Activated gamma-delta T cell (primary cell): ENCODE measurements at regions not wholly inside any gene's neighbourhood (a gene's known extent, or its start where the extent isn't known, plus 50 kb on each side); places are given as distances from the start of the nearest gene placed in this dataset.

Source experiments
- DNase-seq: peaks from one replicate; lab custom pipeline; 2025; lab: John Stamatoyannopoulos, UW

- DNase-seq = no peak
Measured at GRCh38 chr5:8473827-8474568, 605.0 kb downstream of the MTRR start.

GRCh38 chr5:8474569-8474930 is 605.6 kb downstream of the MTRR start:
- DNase-seq = no peak

- DNase-seq = no peak
Measured at GRCh38 chr5:8478326-8478725, 609.4 kb downstream of the MTRR start.

GRCh38 chr5:8481007-8481406 is 612.1 kb downstream of the MTRR start:
- no peak for DNase-seq

- no peak for DNase-seq
Measured at GRCh38 chr5:8491254-8491653, 622.3 kb downstream of the MTRR start.

- no peak for DNase-seq
Measured at GRCh38 chr5:8493176-8493575, 624.2 kb downstream of the MTRR start.

- DNase-seq = no peak
Measured at GRCh38 chr5:8500426-8500825, 631.5 kb downstream of the MTRR start.

GRCh38 chr5:8505196-8505595 is 636.2 kb downstream of the MTRR start:
- DNase-seq = no peak

- DNase-seq = no peak
Measured at GRCh38 chr5:8508231-8508630, 639.3 kb downstream of the MTRR start.

- no peak for DNase-seq
Measured at GRCh38 chr5:8516356-8516755, 647.4 kb downstream of the MTRR start.

GRCh38 chr5:8517456-8517855 is 648.5 kb downstream of the MTRR start:
- DNase-seq = no peak

GRCh38 chr5:8520917-8521316 is 652.0 kb downstream of the MTRR start:
- no peak for DNase-seq

GRCh38 chr5:8521991-8522390 is 653.0 kb downstream of the MTRR start:
- DNase-seq = no peak

GRCh38 chr5:8522646-8523045 is 653.7 kb downstream of the MTRR start:
- DNase-seq = no peak

- no peak for DNase-seq
Measured at GRCh38 chr5:8523501-8523900, 654.6 kb downstream of the MTRR start.

- DNase-seq = no peak
Measured at GRCh38 chr5:8525819-8526218, 656.9 kb downstream of the MTRR start.

- DNase-seq = no peak
Measured at GRCh38 chr5:8528106-8528505, 659.2 kb downstream of the MTRR start.

- DNase-seq = no peak
Measured at GRCh38 chr5:8538821-8539220, 669.9 kb downstream of the MTRR start.

- no peak for DNase-seq
Measured at GRCh38 chr5:8540317-8540716, 671.4 kb downstream of the MTRR start.

GRCh38 chr5:8550921-8551320 is 682.0 kb downstream of the MTRR start:
- no peak for DNase-seq

- no peak for DNase-seq
Measured at GRCh38 chr5:8553364-8553763, 684.4 kb downstream of the MTRR start.

GRCh38 chr5:8557728-8558127 is 688.8 kb downstream of the MTRR start:
- DNase-seq = no peak

- no peak for DNase-seq
Measured at GRCh38 chr5:8560776-8561175, 691.8 kb downstream of the MTRR start.

GRCh38 chr5:8561224-8561840 is 692.4 kb downstream of the MTRR start:
- DNase-seq = no peak
